Right forelimb (tissue), 1 donor: ENCODE measurements at regions not wholly inside any gene's neighbourhood (a gene's known extent, or its start where the extent isn't known, plus 50 kb on each side); places are given as distances from the start of the nearest gene placed in this dataset.

Experiments
- DNase-seq: peaks from one replicate; pipeline ENCODE4 v3.0.0-alpha.2; 2018

DNA sequence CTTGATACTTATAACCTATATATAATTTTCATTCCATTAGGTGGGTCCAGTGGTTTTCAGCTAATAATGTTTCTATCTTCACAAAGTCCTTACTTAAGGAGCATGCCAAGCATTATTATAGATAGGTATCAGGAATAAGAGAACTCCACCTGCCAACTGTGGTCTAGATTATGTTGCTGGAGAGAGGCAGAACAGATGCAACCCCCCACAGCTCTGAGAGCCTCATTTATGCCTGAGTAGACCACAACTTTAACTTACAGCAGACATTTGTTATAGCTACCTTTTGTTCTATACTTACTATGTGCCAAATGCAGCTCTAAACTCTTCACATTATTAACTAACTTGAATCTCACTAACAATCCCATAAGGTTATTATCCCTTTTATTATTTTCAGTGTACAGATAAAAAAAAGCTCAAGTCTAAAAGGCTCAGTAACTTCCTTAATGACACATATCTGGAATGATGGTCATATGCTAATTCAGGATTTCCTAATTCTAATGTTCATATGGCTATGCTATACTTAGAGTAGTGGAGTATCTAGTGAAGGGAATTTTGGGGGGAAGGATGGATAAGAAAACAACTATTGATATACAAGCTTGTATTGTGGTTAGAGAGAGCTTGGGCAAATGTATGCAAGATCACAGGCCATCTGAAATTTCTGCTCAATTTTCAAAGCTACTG, 119.1 kb upstream of the RND3 start:
- no peak for DNase-seq

DNA sequence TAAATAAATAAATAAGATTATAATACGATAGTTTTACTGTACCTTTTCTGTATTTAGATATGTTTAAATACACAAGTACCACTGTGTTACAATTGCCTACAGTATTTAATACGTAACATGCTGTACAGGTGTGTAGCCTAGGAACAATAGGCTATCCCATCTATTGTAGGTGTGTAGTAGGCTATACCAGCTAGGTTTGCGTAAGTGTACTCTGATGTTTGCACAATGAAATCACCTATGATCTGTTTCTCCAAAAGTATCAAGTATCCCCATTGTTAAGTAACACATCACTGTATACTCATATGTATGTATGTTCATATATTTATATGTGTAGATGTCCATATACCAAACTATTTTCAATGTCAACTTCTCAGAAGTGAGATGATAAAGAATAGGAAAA, 118.2 kb upstream of the RND3 start:
- no peak for DNase-seq

DNA sequence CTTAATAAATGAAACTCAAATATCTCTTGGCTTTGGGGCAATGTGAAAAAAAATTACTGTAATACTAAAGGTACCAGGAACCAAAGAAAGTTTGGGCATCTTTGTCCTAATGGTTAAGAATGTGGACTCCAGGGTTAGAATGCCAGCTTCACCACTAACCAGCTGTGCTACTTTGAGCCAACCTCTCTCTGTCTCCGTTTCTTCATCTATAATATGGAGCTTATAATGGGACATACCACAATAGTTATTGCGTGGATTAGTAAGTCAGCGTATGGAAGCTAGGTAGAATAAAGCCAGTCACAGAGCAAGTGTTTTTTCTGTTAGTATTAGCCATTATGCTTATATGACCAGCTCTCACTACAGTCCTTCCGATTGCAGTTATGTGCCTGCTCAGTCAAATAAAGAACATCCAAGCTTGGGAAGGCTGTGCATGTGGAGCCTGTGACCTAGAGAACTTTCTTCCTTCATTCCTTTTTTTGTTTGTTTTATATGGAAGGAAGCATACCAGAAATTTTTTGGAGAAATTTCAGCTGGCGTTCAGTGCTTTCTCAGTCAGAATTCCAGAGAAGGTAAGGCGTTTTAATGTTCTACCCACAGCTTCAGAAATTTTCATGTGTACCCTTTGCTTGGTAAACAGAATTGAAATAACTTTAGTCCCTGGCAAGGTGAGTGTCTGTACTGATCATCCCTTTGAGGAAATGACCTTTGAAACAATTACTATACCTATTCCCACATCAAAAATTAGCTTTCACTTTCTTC, 114.0 kb upstream of the RND3 start:
- no peak for DNase-seq

DNA sequence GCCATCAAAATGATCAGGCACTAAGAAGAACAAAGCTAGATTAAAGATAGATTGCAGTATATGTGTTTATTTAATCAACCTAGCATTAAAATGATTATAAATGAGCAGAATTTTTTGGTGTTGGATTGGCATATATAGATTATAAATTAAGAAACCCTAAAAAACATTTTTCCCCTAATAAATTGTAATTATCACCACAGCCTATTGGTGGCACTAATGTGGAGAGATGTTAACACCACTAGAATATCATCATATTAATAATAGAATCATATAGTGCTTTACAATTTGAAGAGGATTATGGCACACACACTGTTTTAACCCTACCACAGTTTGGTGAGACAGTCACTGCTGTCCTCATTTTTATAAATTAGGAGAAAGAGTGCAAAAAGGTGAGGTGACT, 112.4 kb upstream of the RND3 start:
- DNase-seq: no peak

DNA sequence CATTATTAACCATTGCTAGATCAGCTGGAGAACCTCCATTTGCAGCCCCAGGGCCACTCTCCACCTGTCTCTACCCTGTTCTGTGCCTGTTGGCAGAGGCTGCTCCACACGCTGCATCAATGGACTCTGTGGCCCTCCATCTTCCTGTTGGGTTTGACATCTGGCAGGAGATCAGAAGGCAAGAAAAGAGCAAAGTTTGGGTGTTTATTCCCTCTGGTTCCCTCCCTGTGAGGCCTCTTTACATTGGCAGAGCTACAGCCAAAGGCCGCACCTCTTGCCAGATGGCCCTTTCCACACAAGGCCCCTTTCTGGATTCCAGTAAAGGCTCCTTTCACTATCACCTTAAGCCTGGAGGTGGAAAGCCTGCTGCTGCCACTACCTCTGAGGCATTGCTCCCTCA, 110.9 kb upstream of the RND3 start:
- no peak for DNase-seq

DNA sequence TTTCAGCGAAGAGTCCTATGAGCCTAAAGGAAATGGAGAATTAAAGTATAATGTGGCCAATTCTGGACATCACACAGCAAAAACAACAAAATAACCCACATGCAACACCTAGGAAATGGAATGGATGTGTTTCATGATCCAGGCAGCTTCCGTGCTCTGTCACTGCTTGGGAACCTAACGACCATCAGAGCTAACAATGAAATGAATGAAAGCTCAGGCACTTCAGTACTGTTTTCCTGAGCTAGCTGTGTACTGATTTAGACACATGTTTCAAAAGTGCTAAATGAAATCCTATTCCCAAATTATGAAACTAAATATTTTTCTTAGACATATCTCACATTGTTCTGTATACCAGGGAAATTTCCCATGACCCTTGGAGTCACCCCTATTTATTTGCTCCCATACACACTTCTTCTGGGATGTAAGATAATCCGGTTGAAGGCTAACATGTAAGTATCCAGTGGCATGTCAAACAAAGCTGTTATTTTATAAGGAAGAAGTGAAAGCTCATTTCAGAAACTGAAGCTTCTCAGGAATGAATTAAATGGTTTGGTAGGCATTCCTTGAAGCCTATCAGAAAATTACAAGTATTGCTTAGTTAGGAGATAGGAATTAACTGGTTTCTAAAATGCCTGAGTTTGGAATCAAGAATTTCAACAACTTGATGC, 108.5 kb upstream of the RND3 start:
- no peak for DNase-seq

DNA sequence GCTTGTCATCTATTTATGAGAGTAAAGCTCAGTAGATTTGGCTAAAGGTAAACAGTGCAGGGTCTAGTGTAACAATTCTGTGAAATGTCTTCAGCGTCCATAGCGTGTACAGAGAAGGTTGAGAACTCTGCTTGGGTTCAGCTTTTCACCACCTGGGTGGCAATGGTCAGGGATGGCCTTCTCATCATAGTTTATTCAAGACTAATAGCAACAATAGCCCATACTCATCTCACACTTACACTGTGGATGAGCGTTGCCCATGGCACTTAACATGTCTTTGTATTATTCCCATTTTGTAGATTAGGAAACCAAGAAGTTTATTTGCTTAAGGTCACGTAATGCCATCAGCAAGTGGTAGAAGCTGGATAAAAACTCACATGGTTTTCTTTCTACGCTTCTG, 106.8 kb upstream of the RND3 start:
- DNase-seq: no peak

DNA sequence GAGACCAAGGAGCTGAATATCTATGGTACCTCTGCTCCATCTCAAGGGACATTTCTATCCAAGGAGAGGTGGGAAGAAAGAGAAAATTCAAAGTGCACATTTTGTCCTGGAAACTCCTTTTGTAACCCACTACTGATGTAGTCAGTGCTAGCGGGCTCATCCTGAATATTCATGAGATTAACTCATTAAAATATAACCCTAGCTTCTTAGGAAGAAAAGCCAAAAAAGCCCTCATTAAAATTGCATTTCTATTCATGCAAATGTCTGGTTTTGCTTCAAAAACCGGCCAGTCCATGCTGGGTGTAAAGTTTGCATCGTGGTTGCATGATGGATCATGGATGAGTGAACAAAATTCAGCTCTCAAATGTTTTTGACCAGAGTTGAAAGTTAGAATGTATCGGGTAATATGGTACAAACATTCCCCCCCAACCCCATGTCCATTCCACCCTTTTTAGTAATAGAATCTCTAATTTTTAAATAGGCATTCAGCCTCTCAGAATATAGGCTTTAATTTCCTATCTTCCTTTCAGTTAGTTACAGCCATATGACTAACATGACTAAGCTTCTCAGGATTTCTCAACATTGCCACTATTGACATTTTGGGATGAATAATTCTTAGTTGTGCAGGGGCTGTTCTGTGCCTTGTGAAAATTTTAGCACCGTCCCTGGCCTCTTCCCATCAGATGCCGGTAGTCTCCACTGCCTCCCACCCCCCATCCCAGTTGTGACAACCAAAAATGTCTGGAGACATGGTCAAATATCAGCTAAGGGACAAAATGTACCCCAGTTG, 104.2 kb upstream of the RND3 start:
- no peak for DNase-seq

DNA sequence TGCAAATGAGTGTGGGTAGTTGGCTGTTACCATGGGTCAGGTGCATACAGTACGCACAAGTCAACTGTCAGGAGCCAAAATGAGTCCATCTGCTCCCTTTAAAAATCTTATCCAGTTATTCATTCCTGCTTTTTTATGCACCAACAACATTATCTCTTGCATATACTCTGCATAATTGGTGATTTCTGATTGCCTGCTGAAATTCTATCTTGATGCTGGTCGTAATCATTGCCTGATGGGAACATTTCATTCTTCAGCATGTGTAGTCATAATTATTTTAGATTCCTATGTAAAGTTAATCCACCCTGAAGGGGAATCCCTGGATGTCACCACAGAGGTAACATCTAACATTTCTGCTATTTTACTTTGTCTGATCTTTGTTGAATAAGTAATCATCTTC, 102.2 kb upstream of the RND3 start:
- no peak for DNase-seq

DNA sequence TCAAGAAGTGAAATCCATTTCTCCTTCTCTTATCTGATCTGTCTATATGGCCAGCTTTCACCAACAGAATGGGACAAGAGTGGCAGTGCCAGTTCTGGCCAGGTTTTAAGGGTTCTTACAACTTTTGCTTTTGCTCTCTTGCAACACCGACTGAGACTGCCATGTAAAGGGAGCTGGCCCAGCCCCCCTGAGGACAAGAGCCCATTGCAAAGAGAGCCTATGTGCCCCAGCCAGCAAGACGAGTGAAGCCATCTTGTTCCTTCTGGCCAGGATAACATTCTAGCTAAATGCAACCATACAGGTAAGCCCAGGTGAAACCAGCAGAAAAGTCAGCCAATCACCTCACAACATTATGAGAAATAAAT, 101.0 kb upstream of the RND3 start:
- DNase-seq: no peak

DNA sequence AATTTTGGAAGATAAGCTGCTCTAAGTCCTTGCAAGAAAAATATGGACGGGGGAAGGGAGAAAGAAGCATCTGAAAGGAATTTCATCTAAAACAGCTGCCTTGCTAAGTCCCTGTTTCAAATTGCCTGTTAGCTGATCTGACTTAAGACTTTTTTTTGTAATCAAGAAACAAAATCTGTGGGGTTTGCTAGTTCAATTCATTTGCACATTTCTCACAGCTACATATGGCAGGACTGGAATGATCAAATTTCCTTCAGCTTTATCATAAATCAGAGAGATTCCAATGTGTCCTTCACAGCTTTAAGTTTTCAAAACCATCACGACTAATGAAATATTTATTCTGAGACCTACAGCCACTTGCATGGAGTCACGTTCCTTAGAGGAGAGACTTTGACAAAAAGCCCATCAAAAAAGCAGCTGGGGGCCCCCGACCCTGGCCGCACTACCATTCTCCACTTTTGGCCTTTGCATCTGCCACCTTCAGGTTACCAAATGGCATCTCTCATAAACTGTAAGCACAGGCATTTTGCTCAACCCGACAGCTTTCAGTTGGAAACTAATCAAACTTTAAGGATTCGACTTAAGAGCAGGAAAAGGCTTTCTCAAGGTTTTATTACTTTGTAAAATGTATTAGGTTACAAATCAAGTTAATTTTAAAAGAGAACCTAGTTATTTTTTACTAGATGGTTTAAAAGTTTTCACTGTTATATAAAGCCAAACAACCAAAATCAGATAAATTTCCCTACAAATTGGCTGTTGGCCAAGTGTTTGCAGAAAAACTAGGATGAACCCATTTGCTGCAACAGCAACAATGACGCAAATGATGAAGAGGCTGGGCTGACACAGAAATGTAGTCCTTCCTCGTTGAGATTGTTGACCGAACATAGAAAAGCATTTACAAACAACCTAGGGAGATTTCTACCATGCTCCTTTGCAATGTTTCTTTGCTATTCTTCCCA, 100.4 kb upstream of the RND3 start:
- no peak for DNase-seq

DNA sequence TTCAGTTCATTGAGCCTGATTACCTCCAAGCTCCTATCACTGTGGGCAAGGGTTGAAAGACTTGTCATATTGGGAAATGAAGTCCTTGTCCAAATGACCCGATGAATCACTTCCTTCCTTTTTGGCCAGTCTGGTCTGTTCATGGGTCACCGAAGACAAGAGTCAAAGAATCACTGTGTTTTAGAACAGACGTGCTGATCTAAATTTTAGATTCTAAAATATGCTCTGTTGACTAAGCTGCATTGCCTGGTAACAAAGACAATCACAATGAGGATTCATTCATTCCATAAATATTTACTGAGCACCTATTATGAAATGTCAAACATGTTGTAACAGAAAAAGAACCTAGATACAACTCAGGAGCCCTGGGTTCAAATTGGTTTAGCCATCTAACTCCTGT, 99.4 kb upstream of the RND3 start:
- DNase-seq: no peak

DNA sequence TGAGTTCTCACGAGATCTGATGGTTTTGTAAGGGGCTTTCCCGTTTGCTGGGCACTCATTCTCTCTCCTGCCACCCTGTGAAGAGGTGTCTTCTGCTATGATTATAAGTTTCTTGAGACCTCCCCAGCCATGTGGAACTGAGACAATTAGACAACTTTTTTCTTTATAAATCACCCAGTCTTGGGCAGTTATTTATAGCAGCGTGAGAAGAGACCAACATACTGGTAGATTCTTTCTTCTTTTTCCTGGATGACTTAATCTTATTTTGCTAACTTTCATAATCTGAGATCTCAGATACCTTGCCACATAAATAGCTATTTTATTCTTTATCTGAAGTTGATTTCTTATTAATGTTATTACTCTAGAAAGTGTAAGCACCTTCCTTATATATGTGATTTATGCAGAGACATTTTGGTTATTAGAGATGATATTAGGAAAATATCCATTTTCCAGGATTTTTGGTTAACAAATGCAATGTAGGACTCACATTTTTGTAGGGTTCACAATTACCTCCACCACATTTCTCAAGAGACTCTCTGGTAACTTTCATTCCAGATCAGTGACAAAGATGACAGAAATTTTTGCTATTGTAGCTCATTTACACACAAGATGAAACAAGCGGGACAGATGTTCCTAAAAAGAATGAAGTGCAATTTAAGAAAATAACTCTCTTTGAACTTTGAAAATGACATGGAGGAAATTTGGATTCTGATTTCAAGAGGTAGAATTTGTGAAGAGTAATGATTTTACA, 97.9 kb upstream of the RND3 start:
- no peak for DNase-seq

DNA sequence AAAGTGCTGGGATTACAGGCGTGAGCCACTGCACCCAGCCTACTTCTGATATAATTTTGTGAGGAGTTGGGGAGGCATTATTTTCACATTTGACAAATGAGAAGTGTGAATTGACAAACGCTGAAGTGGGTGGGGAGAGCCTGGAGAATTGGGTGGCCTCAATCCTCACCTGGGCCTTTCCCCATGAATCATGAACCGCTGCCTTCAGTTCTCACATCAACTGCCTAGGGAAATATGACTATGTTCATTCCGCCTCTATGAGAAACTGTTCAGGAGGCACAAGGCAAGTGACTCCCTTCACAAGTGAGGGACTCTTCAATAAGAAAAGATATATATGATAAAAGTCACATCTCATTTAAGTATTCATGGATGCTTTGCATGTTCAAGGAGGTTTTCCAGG, 96.6 kb upstream of the RND3 start:
- no peak for DNase-seq

DNA sequence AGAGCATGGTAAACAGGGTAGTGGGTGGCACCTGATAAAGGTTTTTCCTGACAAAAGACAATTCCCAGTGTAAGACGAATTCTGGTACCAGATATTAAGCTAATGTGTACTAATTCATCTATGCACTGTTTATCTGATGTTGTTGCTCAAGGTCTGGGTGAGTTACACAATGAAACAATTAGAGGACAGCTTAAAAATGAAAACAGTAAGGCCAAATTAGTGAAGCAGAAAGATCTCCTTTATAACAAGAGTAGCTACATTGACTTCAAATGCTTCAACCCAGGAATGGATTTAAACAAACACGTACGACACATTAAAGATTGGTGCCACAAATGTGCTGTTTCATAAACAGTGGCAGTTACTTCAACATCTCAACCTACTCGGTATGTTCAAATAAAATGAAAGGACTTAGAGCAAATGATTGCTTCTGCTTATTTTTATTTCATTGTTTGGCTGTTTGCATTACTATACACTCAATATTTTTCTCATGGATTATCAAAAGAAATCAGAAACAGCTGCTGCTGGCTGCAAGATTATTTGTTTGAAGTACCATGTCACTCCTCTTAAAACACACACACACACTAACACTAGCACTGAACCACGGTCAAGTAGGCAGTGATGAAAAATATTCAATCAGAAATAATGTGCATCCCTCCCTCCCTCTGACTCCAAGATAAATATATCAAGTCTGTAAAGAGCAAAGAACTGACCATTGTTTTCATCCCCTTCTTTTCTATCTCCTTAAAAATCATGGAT, 94.4 kb upstream of the RND3 start:
- no peak for DNase-seq

DNA sequence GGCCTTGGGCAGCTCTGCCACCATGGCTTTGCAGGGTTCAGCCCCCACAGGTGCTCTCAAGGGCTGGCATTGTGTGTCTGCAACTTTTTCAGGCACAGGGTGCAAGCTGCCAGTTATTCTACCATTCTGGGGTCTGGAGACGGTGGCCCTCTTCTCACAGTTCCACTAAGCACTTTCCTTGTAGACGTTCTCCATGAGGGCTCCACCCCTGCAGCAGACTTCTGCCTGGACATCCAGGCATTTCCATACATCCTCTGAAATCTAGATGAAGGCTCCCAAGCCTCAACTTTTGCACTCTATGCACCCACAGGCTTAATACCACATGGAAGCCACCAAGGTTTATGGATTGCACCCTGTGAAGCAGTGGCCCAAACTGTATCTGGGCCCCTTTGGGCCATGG, 91.0 kb upstream of the RND3 start:
- no peak for DNase-seq

DNA sequence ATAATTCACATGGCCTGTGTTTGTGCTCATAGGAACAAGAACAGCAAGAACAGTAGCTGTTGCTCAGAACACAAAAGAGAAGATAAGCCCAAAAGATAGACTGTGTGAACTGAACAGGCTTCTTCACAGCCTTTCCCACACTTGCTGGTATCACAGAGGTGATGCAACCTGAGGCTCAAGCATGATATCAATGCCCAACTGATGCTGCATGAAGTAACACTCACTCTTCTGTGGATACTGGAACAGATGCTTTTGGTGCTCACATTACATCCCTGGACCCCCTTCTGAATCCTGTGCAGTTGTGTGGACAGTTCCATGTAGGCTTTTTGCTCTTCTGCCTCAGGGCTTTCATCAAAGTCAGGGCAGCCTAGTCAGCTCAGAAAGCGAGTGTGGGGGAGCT, 88.4 kb upstream of the RND3 start:
- no peak for DNase-seq

DNA sequence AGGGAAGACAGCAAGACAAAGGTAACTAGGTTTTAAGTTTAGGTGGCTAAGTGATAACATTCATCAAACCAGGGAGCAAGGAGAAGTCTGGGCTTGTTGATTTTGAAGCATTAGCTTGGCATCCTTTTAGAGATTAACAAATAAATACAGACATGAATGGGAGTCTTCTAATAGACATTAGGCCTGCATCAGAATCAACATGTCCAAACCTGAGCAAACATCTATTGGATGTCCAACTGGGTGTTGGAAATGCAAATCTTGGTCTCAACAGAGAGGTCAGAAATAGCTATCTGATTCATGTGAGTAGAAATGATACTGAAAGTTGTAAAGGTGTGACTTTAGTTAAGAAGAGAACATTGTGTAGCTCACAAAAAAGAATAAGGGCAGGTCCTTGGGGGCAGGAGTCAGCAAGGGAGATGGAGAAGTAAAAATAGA, 85.5 kb upstream of the RND3 start:
- no peak for DNase-seq

DNA sequence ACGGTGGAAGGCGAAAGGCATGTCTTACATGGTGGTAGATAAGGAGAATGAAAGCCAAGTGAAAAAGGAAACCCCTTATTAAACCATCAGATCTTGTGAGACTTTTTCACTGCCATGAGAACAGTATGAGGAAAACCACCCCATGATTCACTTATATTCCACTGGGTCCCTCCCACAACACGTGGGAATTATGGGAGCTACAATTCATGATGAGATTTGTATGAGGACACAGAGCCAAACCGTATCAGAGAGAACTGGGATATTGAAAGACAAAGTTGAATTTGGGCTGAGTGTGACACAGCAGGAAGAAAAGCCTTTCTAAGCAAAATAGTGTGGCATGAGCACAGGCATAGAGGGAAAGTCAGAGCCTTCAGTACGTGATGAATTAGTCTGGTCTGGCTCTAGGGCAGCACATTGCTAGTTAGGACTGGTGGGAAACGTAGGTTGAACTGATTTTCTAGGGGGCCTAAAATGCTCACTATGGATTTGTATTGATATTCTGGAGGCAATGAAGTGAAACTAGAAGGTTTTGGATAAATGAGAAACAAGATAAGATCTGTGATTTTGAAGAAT, 84.8 kb upstream of the RND3 start:
- no peak for DNase-seq

DNA sequence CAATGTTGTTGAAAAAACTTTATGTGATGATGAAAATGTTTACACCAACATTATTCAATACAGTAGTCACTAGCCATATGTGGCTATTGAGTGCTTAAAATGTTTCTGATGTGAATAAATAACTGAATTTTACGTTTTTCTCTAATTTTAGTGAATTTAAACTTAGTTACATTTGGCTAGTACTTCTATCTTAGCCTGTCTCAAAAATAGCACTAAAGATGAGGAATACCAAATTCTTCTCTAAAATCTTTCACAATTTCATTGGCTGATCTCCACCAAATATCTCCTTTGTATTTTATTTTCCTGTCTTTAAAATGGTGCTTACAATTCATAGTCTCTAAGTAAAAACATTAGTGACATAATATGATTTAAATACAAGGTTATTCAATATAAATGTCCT, 83.7 kb upstream of the RND3 start:
- DNase-seq: no peak
